HL-60 (cell line): ENCODE measurements at regions not wholly inside any gene's neighbourhood (a gene's known extent, or its start where the extent isn't known, plus 50 kb on each side); places are given as distances from the start of the nearest gene placed in this dataset.

ENCODE experiments used
- DNase-seq, 2 experiments: peaks; one replicate each; pipeline ENCODE4 v3.0.0-alpha.2; 2010 to 2020; ENCODE audit warnings: low read depth in 1 of 2, low spot score in 1 of 2
- H3K27ac ChIP-seq: fragments of 250-450 bp; sonication (Bioruptor Pico); replicated peaks from 2 replicates; pipeline ENCODE4 v1.5.1; 2020; ENCODE audit warnings: mild to moderate bottlenecking, moderate library complexity
- H3K27me3 ChIP-seq: fragments of 250-450 bp; sonication (Bioruptor Pico); 2 replicates; pipeline ENCODE4 v1.5.1; 2021; ENCODE audit warnings: mild to moderate bottlenecking, moderate library complexity; ENCODE audit not compliant: insufficient read depth, poor library complexity, severe bottlenecking
- H3K4me3 ChIP-seq: replicated peaks from 2 replicates; pipeline ENCODE4 v1.5.1; 2011; ENCODE audit warnings: mild to moderate bottlenecking, control low read depth, low read length; ENCODE audit not compliant: insufficient read depth
- CTCF ChIP-seq: IDR thresholded peaks from one replicate; pipeline ENCODE4 v1.5.1; 2011; ENCODE audit warnings: low read length, control low read depth, inconsistent platforms; ENCODE audit not compliant: insufficient read depth
- GABPA ChIP-seq: IDR thresholded peaks from 2 replicates; pipeline ENCODE4 v1.6.1; 2012; ENCODE audit warnings: low read depth
- POLR2AphosphoS5 ChIP-seq: IDR thresholded peaks from 2 replicates; pipeline ENCODE4 v1.6.1; 2012; ENCODE audit warnings: low read depth
- REST ChIP-seq: IDR thresholded peaks from 2 replicates; pipeline ENCODE4 v1.6.1; 2012; ENCODE audit warnings: low read depth; ENCODE audit not compliant: insufficient replicate concordance
- SPI1 ChIP-seq: IDR thresholded peaks from 2 replicates; pipeline ENCODE4 v1.6.1; 2012; ENCODE audit warnings: low read depth, mild to moderate bottlenecking, borderline replicate concordance

- no peak for TF ChIP-seq POLR2AphosphoS5
- TF ChIP-seq CTCF, result no peak
- no peak for TF ChIP-seq REST
- TF ChIP-seq SPI1, result no peak
- TF ChIP-seq GABPA, result no peak
- no peak overlapping the region for H3K4me3 ChIP-seq
- H3K27ac ChIP-seq, result no peak overlapping the region
- DNase-seq, result no peak
- no peaks in the 10 kb centered on the region for H3K27me3 ChIP-seq
These were observed 116.5 kb upstream of the ADARB2 start for GRCh38 chr10:1853801-1854200.

DNA sequence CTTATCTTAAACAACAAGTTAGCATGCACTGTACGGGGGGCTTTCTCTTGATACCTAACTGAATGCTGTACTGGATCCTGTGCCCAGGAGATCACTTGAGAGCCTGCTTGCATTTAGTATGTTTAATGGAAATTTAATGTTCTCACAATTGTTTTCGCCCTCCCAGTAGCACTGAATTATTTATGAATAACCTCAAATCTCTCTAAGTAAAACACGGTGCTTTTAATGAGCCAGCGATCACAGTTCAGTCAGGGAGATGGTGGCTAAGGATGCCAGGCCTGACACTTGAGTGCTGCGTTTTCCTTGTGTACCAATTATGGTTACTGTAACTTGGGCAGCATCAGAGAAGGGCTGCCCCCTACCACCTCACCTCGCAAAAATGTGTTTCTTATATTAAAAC, 115.5 kb upstream of the ADARB2 start:
- no peaks in the 10 kb centered on the region for H3K27me3 ChIP-seq
- TF ChIP-seq POLR2AphosphoS5 (no peak), CTCF (no peak), SPI1 (no peak), REST (no peak), GABPA (no peak)
- no peak overlapping the region for H3K4me3 ChIP-seq
- DNase-seq, result no peak
- H3K27ac ChIP-seq, result no peak overlapping the region

DNA sequence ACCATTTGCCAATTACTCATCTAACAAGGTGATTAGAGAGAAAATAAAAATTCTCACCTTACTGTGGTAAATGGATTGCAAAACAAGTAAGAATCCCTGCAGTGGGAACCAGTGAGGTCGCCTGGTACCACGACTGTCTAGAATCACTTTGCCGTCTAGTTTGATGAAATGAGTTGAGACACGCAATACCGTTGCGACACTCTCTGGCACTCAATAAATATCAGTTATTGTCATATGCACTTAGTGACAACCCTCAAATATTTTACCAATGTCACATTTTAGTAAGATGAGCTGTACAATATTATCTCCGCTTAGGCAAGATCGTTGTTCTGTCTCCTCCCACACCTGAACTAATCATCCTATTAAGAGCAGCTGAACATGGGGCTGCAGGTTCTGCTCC, 114.4 kb upstream of the ADARB2 start:
- no peak overlapping the region for H3K27ac ChIP-seq
- no peak for TF ChIP-seq SPI1
- no peak for TF ChIP-seq GABPA
- no peak for TF ChIP-seq CTCF
- TF ChIP-seq POLR2AphosphoS5, result no peak
- TF ChIP-seq REST, result no peak
- no peaks in the 10 kb centered on the region for H3K27me3 ChIP-seq
- no peak for DNase-seq
- no peak overlapping the region for H3K4me3 ChIP-seq
